ENCODE measurements at regions not wholly inside any gene's neighbourhood (a gene's known extent, or its start where the extent isn't known, plus 50 kb on each side); places are given as distances from the start of the nearest gene placed in this dataset.

DNA sequence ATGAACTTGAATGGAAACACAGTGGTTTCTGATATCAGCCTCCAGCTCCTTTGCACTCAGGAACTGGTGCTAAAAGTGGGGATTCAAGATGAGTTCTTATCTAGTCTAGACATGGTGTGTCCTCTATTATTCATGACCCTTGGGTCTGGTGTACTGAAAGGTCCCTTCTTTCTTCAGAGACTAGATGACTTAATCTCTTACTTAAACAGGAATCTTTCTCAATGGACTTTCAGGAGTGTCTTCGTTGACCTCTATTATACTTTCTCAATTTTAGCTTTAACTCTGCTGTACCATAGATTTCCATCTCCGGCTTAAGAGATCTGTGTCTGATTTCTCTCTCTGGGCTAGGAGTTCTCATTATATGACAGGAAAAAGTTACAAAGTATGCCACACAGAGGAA lies 83.5 kb upstream of the INHBA start:
- Histone ChIP-seq H4K20me1 (ENCODE audit: control insufficient read depth, extremely low read depth, insufficient read depth, low read length) (no peaks in the 10 kb centered on the region), H3K36me3 (ENCODE audit: control insufficient read depth in 2 of 2, extremely low read depth in 1 of 2, insufficient read depth in 2 of 2, low read length in 2 of 2) (no peaks in the 10 kb centered on the region), H3K79me2 (ENCODE audit: control insufficient read depth, insufficient read depth, low read length) (no peaks in the 10 kb centered on the region), H3K9ac (ENCODE audit: control insufficient read depth, extremely low read depth, insufficient read depth, low read length) (no peak overlapping the region), H3K27me3 (ENCODE audit: control insufficient read depth, extremely low read depth, insufficient read depth, low read length) (no peaks in the 10 kb centered on the region), H3K4me1 (ENCODE audit: control insufficient read depth, extremely low read depth, insufficient read depth, low read length) (peaks cover 8% of the 10 kb centered on the region), H3K9me1 (ENCODE audit: control insufficient read depth, extremely low read depth, insufficient read depth, low read length) (no peaks in the 10 kb centered on the region), H3K9me3 (ENCODE audit: control insufficient read depth, low read depth, low read length) (no peaks in the 10 kb centered on the region), H3K4me3 (ENCODE audit: control insufficient read depth in 2 of 3, extremely low read depth in 1 of 3, insufficient read depth in 2 of 3, low read depth in 1 of 3, low read length in 3 of 3) (no peak overlapping the region), H3K4me2 (ENCODE audit: control insufficient read depth, extremely low read depth, insufficient read depth, low read depth, low read length) (no peak overlapping the region), H2AFZ (ENCODE audit: control insufficient read depth, low read length) (no peak overlapping the region), H3K27ac (ENCODE audit: control insufficient read depth, insufficient read depth, low read length) (no peak overlapping the region)
- no peak for TF ChIP-seq EZH2 (IDR thresholded peaks at IDR 0.05; ENCODE audit: low read length)
- TF ChIP-seq, protein P1, sequence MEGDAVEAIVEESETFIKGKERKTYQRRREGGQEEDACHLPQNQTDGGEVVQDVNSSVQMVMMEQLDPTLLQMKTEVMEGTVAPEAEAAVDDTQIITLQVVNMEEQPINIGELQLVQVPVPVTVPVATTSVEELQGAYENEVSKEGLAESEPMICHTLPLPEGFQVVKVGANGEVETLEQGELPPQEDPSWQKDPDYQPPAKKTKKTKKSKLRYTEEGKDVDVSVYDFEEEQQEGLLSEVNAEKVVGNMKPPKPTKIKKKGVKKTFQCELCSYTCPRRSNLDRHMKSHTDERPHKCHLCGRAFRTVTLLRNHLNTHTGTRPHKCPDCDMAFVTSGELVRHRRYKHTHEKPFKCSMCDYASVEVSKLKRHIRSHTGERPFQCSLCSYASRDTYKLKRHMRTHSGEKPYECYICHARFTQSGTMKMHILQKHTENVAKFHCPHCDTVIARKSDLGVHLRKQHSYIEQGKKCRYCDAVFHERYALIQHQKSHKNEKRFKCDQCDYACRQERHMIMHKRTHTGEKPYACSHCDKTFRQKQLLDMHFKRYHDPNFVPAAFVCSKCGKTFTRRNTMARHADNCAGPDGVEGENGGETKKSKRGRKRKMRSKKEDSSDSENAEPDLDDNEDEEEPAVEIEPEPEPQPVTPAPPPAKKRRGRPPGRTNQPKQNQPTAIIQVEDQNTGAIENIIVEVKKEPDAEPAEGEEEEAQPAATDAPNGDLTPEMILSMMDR (optimal IDR thresholded peaks at IDR 0.05 in 1 of 3, IDR thresholded peaks at IDR 0.05 in 1 of 3, conservative IDR thresholded peaks at IDR 0.05 in 1 of 3; ENCODE audit: extremely low read depth in 1 of 3, insufficient read depth in 2 of 3, low read length in 3 of 3), result no peak
- FAIRE-seq (no peak), DNase-seq (ENCODE audit: low read depth, low spot score) (no peak)
- dilution Hi-C loops (cut with MboI; ENCODE audit: extremely low pct_ligation_motif_present, low sequenced_read_pairs), result no loop called here

DNA sequence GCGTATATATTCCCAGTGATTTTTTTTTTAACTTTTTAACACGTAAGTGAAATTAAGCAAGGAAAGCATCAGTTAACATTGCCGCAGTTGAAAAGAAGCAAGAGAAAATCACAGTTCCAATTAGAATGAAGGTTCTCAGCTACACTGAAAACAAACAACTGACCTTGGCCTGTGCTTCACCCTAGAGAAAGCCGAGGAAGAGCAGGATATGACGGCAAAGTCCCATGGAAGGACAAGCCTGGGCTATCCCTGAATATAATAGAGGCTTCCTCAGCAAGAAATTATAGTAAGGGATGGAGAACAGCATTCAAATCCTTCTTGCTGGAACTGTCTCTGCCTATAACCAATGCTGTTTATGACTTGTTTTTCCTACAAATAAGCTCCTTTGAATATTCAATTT lies 83.0 kb upstream of the INHBA start:
- TF ChIP-seq, protein P1 (optimal IDR thresholded peaks at IDR 0.05 in 1 of 3, IDR thresholded peaks at IDR 0.05 in 1 of 3, conservative IDR thresholded peaks at IDR 0.05 in 1 of 3; ENCODE audit: extremely low read depth in 1 of 3, insufficient read depth in 2 of 3, low read length in 3 of 3), result no peak
- no peak for TF ChIP-seq EZH2 (IDR thresholded peaks at IDR 0.05; ENCODE audit: low read length)
- FAIRE-seq (no peak), DNase-seq (ENCODE audit: low read depth, low spot score) (no peak)
- Histone ChIP-seq H4K20me1 (ENCODE audit: control insufficient read depth, extremely low read depth, insufficient read depth, low read length) (no peaks in the 10 kb centered on the region), H3K9me1 (ENCODE audit: control insufficient read depth, extremely low read depth, insufficient read depth, low read length) (no peaks in the 10 kb centered on the region), H3K4me1 (ENCODE audit: control insufficient read depth, extremely low read depth, insufficient read depth, low read length) (peaks cover 8% of the 10 kb centered on the region), H3K9me3 (ENCODE audit: control insufficient read depth, low read depth, low read length) (no peaks in the 10 kb centered on the region), H3K9ac (ENCODE audit: control insufficient read depth, extremely low read depth, insufficient read depth, low read length) (no peak overlapping the region), H2AFZ (ENCODE audit: control insufficient read depth, low read length) (no peak overlapping the region), H3K4me3 (ENCODE audit: control insufficient read depth in 2 of 3, extremely low read depth in 1 of 3, insufficient read depth in 2 of 3, low read depth in 1 of 3, low read length in 3 of 3) (no peak overlapping the region), H3K79me2 (ENCODE audit: control insufficient read depth, insufficient read depth, low read length) (no peaks in the 10 kb centered on the region), H3K27me3 (ENCODE audit: control insufficient read depth, extremely low read depth, insufficient read depth, low read length) (no peaks in the 10 kb centered on the region), H3K27ac (ENCODE audit: control insufficient read depth, insufficient read depth, low read length) (no peak overlapping the region), H3K36me3 (ENCODE audit: control insufficient read depth in 2 of 2, extremely low read depth in 1 of 2, insufficient read depth in 2 of 2, low read length in 2 of 2) (no peaks in the 10 kb centered on the region), H3K4me2 (ENCODE audit: control insufficient read depth, extremely low read depth, insufficient read depth, low read depth, low read length) (no peak overlapping the region)
- dilution Hi-C loops (cut with MboI; ENCODE audit: extremely low pct_ligation_motif_present, low sequenced_read_pairs), result no loop called here

Measured in keratinocyte (primary cell).